Renal pelvis (tissue), 1 donor: ENCODE measurements at regions not wholly inside any gene's neighbourhood (a gene's known extent, or its start where the extent isn't known, plus 50 kb on each side); places are given as distances from the start of the nearest gene placed in this dataset.
A peak's percentile ranks its signal among the peaks of the same experiment; 100 is the strongest.
"Not testable (repeated sequence)": the region's sequence is repeated elsewhere in the genome, so short reads cannot be mapped to it uniquely, and the experiment has no call there.

ENCODE experiments used
- DNase-seq: peaks from one replicate; pipeline ENCODE4 v3.0.0-alpha.2; 2013

DNA sequence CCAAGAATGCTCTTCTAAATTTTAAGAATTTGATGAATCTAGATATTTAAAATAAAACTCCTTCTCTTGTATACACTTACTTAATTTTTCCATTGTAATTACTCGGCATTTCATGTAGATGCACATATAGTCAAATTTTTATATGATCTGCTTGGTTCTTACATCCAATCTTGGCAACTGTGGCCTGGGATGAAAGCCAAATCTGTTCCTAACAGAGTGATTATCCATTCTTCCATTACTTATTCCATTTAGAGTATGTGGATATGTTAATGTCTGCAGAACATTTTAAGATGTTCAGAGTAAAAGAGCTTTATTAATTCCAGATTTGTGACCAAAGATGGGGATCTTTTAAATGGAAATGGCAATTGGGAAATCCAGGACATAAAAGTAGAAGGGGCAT is 144.1 kb upstream of the PDE7B start:
- DNase-seq, result no peak

DNA sequence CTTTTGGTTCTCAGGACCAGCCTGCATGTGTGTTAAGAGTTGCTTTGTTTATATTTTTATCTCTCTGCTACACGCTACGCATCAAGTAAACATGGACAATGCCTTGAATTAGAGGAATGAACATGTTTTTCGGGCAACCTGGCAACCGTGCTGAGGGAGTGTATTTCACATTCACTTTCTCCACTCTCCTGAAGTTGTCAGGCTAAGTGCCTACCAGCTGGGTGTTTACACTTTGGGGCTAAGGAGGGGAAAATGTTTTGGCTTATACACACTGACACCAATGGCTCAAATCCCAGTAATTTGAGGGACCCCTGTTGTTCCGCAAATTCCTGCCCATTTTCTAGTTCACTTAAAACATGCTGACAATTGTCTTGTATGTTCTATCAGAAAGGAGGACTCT is 141.5 kb upstream of the PDE7B start:
- no peak for DNase-seq

DNA sequence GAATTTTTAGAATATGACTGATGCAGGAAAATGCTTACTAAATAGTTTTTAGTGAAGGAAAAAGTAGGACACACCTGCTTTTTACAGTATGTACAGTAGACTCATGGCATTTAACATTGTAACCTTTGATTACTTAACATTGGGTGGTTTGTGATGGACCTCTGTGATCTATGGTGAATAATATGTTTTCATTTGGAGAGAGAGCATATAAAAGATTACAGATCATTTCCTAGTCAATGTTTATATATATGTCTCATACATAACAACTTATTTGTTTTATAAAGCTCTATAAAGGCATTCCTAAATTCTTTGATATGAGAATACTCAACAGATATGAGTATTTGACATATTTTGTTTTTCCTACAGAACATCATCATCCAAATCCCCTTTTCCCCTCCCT is 129.3 kb upstream of the PDE7B start:
- DNase-seq, result no peak

DNA sequence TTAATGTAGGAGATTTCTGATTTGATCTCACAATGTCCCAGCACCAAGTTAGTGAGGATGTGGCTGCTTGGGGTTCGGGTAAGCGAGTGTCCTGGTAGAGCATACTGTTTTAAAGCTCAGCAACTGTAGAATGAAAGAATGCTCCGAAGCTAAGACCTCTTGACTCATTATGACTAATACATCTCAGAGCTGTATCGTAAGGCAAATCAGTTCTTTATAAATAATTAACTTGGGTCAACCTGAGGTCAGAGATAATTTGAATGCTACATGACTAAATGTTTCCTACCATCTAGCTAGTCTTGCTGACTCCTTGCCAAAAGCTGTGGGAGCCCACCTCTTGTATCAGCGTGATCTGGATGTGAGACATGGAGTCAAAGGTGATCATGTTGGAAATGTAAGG is 128.8 kb upstream of the PDE7B start:
- peak; percentile 33 for DNase-seq

DNA sequence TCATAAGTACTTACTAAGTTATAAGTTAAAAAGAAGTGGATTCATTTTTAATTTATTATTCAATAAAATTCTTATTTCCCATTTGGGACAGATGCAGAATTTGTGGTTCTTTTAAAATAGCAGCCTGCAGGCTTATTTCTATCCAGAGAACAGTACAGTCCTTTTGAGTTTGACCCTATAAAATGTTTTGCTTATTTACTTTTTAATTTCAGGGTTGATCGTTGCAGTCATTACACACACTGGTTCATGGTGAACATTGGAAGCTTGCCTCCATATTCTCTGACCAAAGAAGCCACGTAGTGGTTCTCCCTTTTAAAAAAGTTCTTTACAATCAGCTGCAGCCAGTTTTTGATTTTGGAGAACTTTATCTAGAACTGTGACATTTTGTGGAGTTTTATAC is 122.9 kb upstream of the PDE7B start:
- DNase-seq, result no peak

DNA sequence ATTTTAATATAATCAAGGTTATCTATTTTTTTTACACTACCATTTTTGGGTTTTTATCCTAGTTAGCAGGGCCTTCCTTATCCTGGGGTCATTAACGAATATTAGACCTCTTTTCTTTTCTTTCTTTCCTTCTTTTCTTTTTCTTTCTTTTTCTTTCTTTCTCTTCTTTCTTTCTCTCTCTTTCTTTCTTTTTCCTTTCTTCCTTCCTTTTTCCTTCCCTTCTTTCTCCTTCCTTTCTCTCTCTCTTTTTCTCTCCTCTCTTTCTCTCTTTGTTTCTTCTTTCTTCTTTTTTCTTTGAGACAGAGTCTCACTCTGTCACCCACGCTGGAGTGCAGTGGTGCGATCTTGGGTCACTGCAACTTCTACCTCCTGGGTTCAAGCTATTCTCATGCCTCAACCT is 120.4 kb upstream of the PDE7B start:
- no peak for DNase-seq

DNA sequence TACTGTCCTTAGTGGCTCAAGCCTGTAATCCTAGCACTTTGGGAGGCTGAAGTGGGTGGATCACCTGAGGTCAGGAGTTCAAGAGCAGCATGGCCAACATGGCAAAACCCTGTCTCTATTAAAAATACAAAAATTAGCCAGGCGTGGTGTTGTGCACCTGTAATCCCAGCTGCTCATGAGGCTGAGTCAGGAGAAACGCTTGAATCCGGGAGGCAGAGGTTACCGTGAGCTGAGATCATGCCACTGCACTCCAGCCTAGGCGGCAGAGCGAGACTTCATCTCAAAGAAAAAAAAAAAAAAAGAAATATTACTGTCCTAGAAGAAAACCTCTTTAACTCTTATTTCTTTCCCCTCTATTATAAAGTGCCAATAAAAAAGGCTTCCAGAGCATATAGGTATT is 115.2 kb upstream of the PDE7B start:
- DNase-seq, result not testable (repeated sequence)

DNA sequence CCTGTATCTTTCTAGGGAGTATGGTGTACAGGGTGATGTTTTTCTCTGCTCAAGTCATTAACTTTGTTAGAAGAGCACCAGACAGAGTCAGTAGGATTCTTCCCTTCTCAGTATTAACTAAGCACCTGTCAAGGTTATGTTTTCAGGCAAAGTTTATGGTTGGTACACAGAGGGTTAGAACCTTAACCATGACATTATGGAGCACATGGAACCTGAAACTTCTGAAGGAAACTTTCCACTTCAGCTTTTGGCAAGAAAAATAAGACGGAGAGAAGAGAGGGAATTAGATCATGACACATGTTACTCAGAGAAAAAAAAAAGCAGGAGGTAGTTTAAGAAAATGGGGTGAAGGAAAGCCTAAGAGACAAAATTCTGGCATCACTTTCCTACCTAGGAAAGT is 112.9 kb upstream of the PDE7B start:
- peak; percentile 60 for DNase-seq

DNA sequence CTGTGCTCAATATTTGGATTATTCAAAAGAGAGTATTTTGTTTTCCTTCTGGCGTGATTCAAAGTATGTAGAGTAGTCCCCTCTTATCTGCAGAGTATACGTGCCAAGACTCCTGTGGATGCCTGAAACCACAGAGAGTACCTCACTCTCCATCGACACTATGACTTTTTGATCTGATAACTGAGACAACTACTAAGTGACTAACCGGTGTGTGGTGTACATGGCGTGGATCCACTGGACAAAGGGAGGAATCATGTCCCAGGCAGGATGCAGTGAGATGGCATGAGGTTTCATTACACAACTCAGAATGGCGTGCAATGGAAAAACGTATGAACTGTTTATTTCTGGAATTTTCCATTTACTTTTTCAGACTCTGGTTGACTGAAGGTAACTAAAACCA is 112.2 kb upstream of the PDE7B start:
- DNase-seq, result no peak

DNA sequence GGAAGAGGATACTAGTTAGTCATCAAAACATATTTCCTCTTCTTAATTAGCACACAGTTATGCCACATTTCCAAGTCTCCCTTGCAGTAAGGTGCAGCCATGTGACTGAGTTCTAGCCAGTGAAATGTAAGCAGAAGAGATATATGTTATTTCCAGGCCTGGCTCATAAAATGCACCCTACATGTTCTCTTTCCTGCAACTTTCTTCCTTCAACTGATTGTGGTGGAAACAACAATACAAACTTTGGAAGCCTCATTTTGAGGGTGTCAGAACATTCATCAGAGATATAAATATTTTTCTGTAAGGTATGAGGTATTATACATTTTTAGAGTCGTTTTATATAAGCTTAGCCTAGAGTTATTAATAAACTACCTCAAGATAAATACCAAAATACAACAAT is 110.9 kb upstream of the PDE7B start:
- no peak for DNase-seq

DNA sequence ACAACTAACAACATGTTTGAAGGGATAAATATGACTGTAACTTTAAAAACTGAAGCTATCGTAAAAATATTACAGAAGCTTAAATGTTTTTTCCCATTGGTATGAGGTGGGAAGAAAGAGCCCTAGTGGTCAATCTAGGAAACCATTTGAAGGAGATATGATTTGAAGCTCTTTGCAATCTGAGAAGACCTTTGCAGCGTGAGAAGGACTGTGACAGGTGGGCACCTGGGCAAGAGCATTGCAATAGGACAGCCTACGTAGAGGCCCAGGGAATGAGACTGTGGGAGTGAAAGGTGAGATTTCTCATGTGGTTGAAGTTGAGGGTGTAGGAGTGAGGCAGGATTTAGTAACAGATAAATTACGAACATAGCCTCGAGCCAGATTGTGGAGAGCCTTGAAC is 108.0 kb upstream of the PDE7B start:
- peak; percentile 29 for DNase-seq

DNA sequence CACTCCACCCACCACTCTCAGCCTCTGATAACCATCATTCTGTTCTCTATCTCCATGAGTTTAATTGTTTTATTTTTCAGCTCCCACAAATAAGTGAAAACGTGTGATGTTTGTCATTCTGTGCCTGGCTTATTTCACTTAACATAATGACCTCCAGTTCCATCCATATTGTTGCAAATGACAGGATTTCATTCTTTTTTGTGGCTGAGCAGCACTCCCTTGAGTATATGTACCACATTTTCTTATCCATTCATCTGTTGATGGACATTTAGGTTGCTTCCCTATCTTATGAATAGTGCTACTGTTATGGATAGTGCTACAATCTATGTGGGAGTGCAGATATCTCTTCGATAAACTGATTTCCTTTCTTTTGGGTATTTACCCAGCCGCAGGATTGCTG is 103.3 kb upstream of the PDE7B start:
- no peak for DNase-seq

DNA sequence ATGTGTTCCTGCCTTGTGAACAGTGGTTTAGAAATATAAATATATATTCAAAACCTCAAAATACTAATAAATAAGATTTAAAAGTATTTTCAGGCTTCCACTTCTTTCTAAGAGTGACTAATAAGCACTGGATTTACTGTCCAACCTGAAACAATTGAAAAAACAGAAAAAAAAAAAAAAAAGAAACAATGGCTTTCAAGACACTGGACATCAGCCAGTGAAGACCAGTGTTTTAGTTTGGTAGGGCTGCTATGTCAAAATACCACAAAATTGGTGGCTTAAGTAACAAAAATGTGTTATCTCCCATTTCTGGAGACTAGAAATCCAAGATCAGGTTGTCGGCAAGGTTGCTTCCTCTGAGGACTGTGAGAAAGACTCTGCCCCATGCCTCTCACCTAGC is 101.4 kb upstream of the PDE7B start:
- no peak for DNase-seq

DNA sequence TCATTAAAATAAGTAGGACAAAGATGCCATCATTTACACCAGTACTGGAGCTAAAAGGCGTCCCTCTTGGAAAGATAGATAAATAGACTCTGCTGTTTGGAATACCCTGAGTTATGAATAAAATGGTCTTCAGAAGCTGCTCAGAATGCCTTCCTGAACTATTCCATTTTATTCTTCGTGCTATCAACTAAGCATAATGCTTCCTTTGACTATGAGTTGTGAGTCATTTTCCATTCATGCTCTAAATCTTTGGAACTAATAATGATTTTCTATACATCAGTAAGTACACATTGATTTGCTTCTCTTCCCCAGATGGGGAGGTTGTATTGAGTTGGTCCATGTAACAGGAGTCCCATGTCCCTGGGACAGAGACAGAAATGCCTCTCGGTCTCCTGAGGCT is 98.3 kb upstream of the PDE7B start:
- no peak for DNase-seq

DNA sequence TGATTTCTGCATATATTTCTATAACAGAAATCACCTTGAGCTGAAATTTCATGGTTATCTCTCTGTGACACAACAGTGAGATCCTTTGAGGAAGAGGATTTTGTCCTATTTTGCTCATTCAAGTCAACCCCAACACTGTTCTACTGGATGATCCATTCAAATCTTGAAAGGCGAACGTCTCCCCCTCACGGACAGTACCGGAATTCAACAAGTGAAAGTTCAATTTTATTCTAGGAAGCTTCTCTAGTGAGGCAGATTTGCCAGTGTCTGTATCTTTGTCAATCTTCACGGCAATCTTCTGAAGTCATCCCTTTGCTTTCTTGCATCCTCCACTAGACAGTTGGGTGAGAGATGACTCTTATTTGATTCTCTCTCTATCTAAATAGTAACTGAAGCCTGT is 91.7 kb upstream of the PDE7B start:
- no peak for DNase-seq

DNA sequence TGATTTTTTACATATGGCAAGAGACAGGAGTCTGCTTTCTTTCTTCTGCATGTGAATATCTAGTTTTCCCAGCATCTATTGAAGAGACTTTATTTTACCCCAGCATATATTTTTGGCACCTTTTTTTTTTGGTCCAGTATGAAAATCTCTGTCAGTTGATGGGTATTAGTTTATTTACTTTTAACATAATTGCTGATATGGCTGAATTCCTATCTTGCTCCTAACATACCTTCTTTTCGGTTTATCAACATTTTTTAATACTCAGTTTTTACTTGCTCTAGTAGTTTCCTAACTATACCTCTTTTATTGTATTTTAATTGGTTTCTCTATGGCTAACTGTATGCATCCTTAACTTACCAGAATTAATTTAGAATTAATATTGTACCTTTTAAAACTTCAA is 77.5 kb upstream of the PDE7B start:
- no peak for DNase-seq

DNA sequence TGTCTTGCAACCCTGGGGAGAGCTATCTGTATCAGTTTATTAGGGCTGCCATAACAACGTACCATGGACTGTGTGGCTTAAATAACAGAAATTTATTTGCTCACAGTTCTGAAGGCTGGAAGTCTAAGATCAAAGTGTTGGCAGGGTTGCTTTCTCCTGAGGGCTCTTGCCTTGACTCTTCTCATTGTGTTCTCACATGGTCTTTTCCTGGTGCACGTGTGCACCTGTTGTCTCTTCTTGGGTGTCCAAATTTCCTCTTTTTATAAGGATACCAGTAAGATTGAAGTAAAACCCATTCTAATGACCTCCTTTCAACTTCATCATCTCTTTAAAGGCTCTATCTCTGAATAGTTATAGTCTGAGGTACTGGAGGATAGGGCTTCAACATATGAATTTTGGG is 72.3 kb upstream of the PDE7B start:
- DNase-seq, result no peak

DNA sequence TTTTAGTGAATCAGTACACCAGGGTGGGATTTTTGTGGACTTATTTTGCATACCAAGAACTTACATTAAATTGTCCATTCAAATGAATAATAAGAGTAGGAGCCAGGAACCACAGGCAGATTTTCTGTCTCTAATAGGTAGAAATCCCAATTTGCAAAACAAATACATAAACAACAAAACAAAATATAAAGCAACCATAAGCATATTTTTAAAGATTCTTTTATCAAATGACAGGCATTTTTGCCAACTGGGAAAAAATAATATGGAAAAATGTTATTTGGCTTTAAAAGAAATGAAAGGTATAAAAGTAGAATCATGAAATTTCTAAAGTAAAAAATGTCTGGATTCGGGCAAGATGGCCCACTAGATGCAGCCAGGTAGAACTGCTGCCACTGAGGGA is 71.2 kb upstream of the PDE7B start:
- DNase-seq, result no peak

DNA sequence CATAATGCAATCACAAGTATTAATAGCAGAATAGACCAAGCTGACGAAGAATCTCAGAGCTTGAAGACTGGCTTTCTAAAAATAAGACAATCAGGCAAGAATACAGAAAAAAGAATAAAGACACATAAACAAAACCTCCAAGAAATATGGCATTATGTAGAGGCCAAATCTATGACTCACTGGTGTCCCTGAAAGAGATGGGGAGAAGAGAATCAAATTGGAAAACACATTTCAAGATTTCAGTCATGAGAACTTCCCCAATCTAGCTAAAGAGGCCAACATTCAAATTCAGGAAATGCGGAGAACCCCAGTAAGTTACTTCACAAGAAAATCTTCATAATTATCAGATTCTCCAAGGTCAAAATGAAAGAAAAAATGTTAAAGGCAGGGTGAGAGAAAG is 69.0 kb upstream of the PDE7B start:
- DNase-seq, result no peak

DNA sequence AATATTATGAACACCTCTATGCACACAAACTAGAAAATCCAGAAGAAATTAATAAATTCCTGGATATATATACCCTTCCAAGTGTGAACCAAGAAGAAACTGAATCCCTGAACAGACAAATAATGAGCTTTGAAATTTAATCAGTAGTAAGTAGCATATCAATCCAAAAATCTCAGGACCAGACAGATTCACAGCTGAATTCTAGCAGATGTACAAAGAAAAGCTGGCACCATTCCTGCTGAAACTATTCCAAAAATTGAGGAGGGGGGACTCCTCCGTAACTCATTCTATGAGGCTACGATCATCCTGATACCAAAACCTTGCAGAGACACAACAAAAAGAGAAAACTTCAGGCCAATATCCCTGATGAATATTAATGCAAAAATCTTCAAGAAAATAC is 67.0 kb upstream of the PDE7B start:
- DNase-seq, result no peak

DNA sequence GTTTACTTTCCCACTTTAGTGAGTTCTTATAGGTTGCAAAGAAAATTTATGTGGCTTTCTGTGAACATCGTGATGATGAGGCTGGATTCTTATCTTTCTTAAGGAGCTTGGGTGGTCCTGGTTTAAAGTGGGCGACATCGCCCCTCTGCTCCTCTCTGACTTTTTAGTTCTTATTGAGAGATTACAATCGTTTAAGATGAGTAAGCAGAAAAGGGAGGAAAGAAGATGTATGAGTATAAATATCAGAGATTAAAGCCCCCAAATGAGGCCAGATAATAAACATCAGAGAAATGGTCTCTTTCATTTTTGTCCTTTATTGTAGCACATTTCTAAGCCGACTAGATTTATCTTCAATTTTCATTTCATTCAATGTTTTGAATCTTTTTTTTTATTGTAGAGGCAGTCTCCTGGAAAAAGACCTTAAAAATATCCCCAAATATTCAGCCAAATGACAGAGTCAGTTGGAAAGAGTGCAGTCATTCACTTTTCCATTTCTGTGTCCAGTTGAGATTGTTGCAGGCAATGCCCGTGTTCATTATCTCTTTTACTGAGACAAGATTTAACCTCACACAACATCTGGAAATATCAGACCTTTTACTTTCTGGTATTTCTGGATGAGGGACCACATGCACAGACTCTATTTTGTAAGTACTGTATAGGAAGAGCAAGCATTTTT is 62.0 kb upstream of the PDE7B start:
- DNase-seq, result no peak

DNA sequence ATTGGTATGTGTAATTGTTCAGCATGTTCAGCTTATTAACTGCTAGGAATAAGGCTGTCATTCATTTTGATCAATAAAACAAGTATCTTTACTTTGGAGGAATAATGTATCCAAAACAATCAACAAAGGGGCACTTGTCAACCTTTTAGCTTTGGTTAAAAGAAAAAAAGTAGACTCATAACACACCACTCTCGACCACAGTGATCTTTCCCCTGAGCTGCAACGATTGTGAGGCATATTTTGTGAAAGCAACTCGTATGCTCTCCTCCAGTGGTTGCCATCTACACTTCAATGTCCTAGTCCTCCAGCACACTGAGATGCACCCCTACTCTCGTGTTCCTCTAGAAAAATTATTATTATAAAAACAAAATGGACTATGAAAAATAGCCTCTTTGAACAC is 60.1 kb upstream of the PDE7B start:
- no peak for DNase-seq

DNA sequence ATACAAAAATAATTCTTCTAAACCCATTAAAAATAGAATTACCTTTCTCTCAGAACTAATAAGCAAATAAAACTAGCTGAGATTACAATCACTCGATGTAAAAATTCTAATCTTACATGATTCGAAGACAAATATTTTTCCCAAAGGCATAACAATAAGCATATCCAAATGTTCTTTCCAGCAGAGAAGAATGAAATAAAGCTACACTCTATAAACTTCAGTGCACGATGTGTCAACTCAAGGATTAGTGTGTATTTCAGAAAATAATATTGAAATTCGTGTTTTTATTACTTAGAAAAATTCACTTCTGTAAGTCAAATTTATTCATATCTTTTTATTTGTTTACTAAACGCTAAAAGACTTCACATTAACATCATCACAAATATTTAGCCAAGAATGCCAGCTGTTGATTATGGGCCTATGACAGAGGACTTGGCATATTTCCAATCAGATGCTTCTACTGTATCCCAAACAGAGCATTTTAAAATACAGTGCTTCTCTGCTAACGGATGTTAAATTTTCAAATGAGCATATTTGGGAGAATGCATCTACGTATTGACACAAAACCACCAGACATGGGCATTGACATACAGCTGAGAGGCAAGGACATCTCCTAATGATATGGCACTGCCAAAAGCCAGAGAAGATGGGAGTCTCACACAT is 54.7 kb upstream of the PDE7B start:
- DNase-seq, result peak; percentile 27

DNA sequence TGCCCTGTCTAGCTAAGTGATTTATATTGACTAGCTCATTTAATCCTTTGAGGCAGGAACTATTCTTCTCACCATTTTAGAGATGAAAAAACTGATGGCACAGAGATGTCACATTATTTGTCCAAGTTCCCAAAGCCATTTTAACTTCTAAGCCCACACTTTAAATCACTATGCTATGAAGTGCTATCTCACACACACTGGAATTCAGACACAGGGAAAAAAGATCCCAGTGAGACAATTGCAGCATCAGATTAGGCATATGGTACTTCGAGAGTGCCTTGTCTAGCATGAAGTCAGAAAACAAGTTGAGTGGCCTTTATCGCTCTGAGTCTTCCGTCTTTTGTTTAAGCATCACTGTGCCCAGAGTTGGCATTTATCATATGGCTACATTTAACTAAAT is 54.1 kb upstream of the PDE7B start:
- no peak for DNase-seq
